AG04450 (cell line): ENCODE measurements at regions not wholly inside any gene's neighbourhood (a gene's known extent, or its start where the extent isn't known, plus 50 kb on each side); places are given as distances from the start of the nearest gene placed in this dataset.

Experiments
- CTCF ChIA-PET: fragments of 300-600, 350-600 bp; formaldehyde crosslinking; extraction: SDS; loops from one replicate; lab custom pipeline; 2022; ENCODE audit warnings: antibody characterized with exemption, inconsistent platforms; lab: Charles Lee
- POLR2A ChIA-PET: fragments of 350-600 bp; formaldehyde crosslinking; extraction: SDS; loops from one replicate; lab custom pipeline; 2021; ENCODE audit warnings: antibody characterized with exemption, inconsistent platforms; lab: Yijun Ruan, JAX
- DNase-seq: peaks from one replicate; pipeline ENCODE4 v3.0.0-alpha.2; 2011; ENCODE audit warnings: low read depth, low spot score
- H3K27ac ChIP-seq: one replicate; pipeline ENCODE4 v1.5.1; 2012; ENCODE audit warnings: low read depth, low read length, control low read depth
- H3K27me3 ChIP-seq: one replicate; pipeline ENCODE4 v1.6.0; 2012; ENCODE audit warnings: low read length; ENCODE audit not compliant: control insufficient read depth, insufficient read depth
- H3K4me3 ChIP-seq: 2 replicates; pipeline ENCODE4 v1.5.1; 2011; ENCODE audit warnings: mild to moderate bottlenecking, low read depth, low read length, control low read depth
- H3K9me3 ChIP-seq: 2 replicates; pipeline ENCODE4 v1.5.1; 2012; ENCODE audit warnings: low read length; ENCODE audit not compliant: control insufficient read depth, insufficient read depth
- CTCF ChIP-seq: IDR thresholded peaks from 2 replicates; pipeline ENCODE4 v1.5.1; 2011; ENCODE audit warnings: low read depth, low read length, control low read depth, inconsistent platforms

GRCh38 chr13:111623743-111624505, 303.5 kb downstream of the TEX29 start:
- Histone ChIP-seq H3K9me3 (peaks cover 78% of the 10 kb centered on the region), H3K27ac (no peak overlapping the region), H3K4me3 (no peak overlapping the region), H3K27me3 (no peaks in the 10 kb centered on the region)
- POLR2A ChIA-PET: no interaction called here
- DNase-seq: no peak
- TF ChIP-seq CTCF: no peak
- CTCF ChIA-PET: no interaction called here

- POLR2A ChIA-PET: no interaction called here
These were observed 305.3 kb downstream of the TEX29 start for GRCh38 chr13:111625526-111626315.

GRCh38 chr13:111626371-111627305, 306.2 kb downstream of the TEX29 start:
- Histone ChIP-seq H3K9me3 (peaks cover 89% of the 10 kb centered on the region), H3K4me3 (no peak overlapping the region), H3K27me3 (no peaks in the 10 kb centered on the region), H3K27ac (no peak overlapping the region)
- POLR2A ChIA-PET: no interaction called here
- no peak for TF ChIP-seq CTCF
- no peak for DNase-seq
- CTCF ChIA-PET: no interaction called here

More at GRCh38 chr13:111625526-111626315, 305.3 kb downstream of the TEX29 start:
- Histone ChIP-seq H3K27ac (no peak overlapping the region), H3K9me3 (peaks cover 91% of the 10 kb centered on the region), H3K27me3 (no peaks in the 10 kb centered on the region), H3K4me3 (no peak overlapping the region)
- CTCF ChIA-PET: no interaction called here
- no peak for TF ChIP-seq CTCF
- DNase-seq: no peak

- CTCF ChIA-PET: no interaction called here
- POLR2A ChIA-PET: no interaction called here
These were observed 307.2 kb downstream of the TEX29 start for GRCh38 chr13:111627596-111627995.

More at GRCh38 chr13:111627596-111627995, 307.2 kb downstream of the TEX29 start:
- Histone ChIP-seq H3K9me3 (peaks cover 82% of the 10 kb centered on the region), H3K27me3 (no peaks in the 10 kb centered on the region), H3K4me3 (no peak overlapping the region), H3K27ac (no peak overlapping the region)
- no peak for TF ChIP-seq CTCF
- no peak for DNase-seq
